HG03095 (cell line): ENCODE measurements at regions not wholly inside any gene's neighbourhood (a gene's known extent, or its start where the extent isn't known, plus 50 kb on each side); places are given as distances from the start of the nearest gene placed in this dataset.
"Not testable (repeated sequence)": the region's sequence is repeated elsewhere in the genome, so short reads cannot be mapped to it uniquely, and the experiment has no call there.

Experiments used
- ATAC-seq: cut with Tn5 transposase; IDR thresholded peaks from one replicate; pipeline ENCODE4 v1.9.1; 2021; ENCODE audit warnings: moderate library complexity; ENCODE audit not compliant: unreplicated experiment

DNA sequence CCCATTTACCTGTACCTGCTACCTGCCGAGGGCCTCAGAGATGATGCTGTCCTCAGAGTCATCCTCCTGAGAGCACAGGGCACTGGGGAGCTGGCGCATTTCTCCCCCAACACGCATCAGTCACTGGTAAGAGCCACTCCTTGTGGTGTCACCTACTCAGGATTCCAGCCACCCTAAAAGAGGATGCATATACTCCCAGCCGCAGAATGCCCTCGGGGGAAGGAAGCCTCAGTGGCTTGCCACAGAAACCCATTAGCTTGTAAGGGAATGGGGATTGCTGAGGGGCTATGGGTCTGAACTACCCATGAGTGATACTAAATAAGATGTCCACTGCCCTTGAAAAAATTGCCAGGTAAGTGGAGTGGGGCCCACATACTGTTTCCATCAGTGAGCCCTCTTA lies 279.2 kb downstream of the WDR11 start:
- ATAC-seq: no peak

- ATAC-seq: no peak
Observed at GRCh38 chr10:121131014-121131413, 279.9 kb downstream of the WDR11 start.

- no peak for ATAC-seq
Observed at GRCh38 chr10:121131426-121132265, 280.5 kb downstream of the WDR11 start.

DNA sequence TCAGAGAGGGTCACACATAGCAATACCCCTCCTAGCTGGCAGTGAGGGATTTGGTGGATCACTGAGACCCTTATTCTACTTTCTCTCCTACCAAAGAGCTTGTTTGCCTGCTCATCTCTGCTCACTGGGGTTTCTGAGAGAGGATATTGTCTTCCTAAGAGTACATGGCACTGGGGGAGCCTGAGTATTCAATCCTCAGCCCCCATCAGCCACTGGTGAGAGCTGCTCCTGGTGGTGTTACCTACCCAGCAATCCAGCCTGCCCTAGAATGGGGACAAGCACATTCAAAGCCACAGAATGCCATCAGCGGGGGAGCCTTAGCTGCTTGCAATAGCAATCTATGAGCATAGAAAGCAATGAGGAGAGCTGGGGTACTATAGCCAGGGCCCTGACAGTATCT lies 281.1 kb downstream of the WDR11 start:
- no peak for ATAC-seq

GRCh38 chr10:121133901-121134300 lies 282.7 kb downstream of the WDR11 start:
- ATAC-seq: no peak

GRCh38 chr10:121134711-121135110 lies 283.5 kb downstream of the WDR11 start:
- ATAC-seq: no peak

- no peak for ATAC-seq
Observed at GRCh38 chr10:121135512-121135911, 284.4 kb downstream of the WDR11 start.

DNA sequence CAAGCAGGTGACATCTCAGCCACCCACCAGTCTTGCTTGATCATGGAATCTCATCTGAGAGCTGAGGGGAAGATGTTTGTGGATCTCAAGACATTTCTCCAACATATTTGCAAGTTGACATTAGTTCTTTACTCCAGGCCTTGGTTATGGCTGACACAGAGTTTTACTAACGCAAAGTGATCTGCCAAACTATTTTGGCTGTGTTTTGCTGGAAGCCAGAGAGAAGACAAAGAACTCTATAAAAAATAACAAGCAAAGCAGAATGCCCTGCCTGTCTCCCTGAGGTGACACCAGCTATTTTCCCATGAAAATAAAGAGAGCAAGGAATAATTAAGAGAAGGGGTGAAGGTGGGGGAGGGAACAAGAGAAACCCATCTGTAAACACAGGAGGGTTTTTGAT lies 286.4 kb downstream of the WDR11 start:
- ATAC-seq: no peak

DNA sequence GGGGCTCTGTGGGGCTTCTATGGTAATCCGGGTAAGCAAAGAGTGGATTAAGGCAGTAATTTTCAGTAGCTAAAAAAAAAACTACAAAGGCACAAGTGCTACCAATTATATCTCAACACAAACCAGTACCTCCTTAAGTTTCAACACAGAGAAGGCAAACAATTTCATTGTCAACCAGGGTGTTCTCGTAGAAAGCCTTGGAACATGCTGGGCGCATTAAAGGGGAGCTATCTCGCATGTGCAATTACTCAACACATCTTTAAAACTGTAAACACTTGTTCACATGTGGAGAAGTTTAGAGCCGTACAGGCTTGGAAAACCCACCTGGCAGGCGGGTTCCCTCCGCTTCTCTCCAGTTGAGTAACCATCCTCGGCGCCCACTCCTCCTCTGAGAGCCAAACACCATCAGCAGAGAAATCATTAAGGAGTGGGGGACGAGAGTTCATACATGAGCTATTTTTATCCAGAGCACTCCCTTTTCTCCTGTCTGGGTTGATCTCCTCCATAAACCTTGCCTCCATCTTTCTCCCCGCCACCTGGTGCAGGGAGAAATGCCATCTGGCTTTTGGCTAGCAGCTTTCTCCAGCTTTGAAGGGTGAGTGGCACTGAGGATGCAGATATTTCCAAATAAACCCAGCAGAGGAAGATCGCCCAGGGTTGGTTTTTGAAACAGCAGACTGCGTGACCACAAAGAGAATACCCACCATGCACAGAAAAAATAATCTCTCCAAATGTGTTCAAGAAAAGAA lies 287.1 kb downstream of the WDR11 start:
- no peak for ATAC-seq

GRCh38 chr10:121138918-121139317 lies 287.8 kb downstream of the WDR11 start:
- no peak for ATAC-seq

DNA sequence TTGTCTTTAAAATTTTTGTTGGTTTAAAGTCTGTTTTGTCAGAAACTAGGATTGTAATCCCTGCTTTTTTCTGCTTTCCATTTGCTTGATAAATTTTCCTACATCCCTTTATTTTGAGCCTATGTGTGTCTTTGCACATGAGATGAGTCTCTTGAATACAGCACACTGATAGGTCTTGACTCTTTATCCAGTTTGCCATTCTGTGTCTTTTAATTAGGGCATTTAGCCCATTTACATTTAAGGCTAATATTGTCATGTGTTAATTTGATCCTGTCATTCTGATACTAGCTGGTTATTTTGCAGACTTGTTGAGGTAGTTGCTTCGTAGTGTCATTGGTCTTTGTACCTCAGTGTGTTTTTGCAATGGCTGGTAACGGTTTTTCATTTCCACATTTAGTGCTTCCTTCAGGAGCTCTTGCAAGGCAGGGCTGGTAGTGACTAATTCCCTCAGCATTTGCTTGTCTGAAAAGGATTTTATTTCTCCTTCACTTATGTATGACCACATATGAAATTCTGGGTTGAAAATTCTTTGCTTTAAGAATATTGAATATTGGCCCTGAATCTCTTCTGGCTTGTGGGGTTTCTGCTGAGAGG lies 294.7 kb downstream of the WDR11 start:
- not testable (repeated sequence) for ATAC-seq

GRCh38 chr10:121148921-121149320 lies 297.8 kb downstream of the WDR11 start:
- ATAC-seq: no peak

- ATAC-seq: no peak
Observed at GRCh38 chr10:121152033-121152432, 300.9 kb downstream of the WDR11 start.

DNA sequence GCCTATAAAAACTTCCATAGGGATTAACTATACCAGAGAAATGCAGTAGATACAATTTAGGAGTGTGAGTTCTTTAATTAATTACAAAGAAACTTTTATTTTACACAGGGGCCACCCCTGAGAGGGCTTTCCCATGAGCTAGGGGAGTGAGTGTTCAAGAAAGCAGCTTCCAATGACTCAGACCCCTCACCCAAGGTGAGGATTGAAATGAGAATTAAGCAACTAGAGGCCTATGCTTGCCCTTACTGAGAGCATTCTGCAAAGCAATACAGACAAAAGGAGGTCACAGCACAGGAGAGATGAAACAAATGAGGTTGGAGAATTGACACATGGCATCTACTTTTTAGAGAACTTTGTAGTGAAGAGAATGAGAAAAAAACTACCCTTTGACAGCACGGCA lies 301.8 kb downstream of the WDR11 start:
- ATAC-seq: no peak

GRCh38 chr10:121154310-121154709 lies 303.1 kb downstream of the WDR11 start:
- no peak for ATAC-seq

GRCh38 chr10:121154846-121155245 lies 303.7 kb downstream of the WDR11 start:
- no peak for ATAC-seq

DNA sequence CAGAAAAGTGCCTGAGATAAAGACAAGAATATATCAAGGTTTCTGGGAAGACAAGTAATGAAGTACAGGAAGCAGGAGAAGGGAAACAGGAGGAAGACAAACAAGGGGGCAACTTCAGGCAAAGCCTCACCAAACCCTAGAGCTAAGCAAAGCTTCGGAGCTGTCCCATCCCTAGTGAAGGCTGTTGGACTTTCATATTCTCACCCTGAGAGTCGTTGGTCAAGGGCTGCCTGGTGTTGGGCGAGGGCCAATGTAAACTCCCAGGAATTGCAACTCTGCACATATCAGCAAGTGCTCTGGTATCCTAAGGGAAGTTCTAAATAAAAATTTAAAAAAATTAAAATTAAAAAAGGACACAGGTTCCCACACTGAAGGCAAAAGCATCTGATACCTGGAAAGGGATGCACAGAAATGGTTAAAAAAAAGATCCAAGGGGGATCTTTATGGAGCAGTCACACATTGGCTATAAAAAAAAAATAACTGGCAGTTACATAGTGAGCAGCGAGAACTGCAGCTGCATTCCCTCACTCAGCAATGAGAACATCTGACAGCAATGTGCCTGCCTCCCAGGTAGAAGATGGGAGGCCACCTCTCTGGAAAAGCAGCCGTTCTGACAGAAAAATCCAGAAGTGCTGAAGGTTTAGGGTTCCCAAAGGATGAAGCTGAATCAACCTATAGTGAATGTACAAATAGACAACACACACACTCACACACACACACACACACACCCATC lies 304.7 kb downstream of the WDR11 start:
- no peak for ATAC-seq

- no peak for ATAC-seq
Observed at GRCh38 chr10:121157998-121158397, 306.8 kb downstream of the WDR11 start.

DNA sequence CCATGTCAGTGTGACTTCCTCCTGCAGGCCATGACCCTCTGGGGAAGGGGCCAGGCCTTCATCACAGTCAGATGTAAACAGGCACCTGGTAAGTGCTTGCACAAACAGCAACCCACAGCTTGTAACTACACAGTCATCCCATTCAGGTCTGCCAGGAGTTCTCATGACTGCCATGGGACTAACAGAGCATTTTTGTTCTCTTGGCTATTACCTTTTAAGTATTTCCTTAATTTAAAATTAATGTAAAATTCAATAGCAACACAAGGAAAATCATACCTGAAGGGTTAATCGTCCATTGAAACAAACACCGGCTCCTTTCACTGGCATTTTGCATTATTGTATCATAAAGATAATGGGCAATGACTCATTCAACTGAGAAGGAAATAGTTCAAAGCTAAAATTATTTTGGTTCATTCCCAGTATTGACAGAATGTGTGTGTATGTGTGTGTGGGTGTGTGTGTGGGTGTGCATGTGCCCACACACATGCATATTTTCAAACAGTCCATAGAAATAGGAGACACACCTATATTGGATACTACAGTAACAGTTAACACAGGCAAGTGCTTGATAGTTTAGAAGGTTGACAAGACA lies 307.9 kb downstream of the WDR11 start:
- ATAC-seq: no peak

DNA sequence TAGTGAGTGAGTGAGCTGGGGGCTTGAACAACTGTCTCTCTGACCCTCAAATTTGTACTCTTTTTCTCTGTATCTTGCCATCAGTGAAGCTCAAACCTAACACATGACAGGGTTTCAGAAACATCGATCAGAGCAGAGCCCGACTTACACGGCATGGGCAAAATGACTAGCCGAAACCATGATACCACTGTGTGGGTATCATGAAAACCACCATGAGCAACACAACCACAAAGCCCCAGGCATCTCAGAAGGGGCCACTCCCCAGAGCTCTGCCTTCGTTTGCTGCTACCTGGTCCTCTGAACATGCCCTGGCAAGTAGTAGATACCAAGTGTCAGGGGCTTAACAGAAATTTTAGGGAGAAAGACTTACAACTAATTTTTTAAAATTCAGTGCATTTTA lies 308.5 kb downstream of the WDR11 start:
- ATAC-seq: no peak

- ATAC-seq: no peak
Observed at GRCh38 chr10:121165276-121165675, 314.1 kb downstream of the WDR11 start.
